GM13976 (cell line): ENCODE measurements at regions not wholly inside any gene's neighbourhood (a gene's known extent, or its start where the extent isn't known, plus 50 kb on each side); places are given as distances from the start of the nearest gene placed in this dataset.

Experiments
- DNase-seq: peaks from one replicate; pipeline ENCODE4 v3.0.0; 2012; ENCODE audit warnings: low spot score
- CTCF ChIP-seq: IDR thresholded peaks from 2 replicates; pipeline ENCODE4 v1.5.1; 2012; ENCODE audit warnings: borderline replicate concordance, mild to moderate bottlenecking; ENCODE audit not compliant: insufficient read depth; ENCODE audit errors: extremely low read depth, missing control alignments, control extremely low read depth
- in situ Hi-C: fragments of 300-500 bp; cut with MboI; formaldehyde crosslinking; loops from one replicate; pipeline ENCODE4 v1.12.0; 2022; ENCODE audit warnings: low sequenced_read_pairs, mixed read lengths, inconsistent platforms; ENCODE audit not compliant: unreplicated experiment

DNA sequence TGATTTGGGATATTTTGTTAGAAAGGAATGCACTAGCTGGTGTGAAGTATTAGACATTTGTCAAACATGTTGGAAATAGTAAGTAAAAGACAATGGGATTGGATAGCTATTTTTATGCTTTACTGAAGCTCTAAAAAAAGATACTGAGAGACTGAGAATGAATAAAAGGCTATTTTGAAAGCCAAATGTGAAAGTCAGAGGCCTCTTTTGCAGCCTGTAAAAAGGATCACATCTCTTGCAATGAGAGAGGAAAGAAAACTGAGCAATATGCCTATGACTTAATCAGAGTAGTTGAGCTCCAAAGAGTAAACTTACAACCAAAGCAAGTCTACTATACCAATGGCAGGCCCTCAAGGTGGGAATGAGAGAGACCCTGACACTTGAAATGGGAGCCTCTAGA lies 212.6 kb upstream of the LCORL start:
- in situ Hi-C loops, result no loop called here
- DNase-seq, result no peak
- no peak for TF ChIP-seq CTCF

DNA sequence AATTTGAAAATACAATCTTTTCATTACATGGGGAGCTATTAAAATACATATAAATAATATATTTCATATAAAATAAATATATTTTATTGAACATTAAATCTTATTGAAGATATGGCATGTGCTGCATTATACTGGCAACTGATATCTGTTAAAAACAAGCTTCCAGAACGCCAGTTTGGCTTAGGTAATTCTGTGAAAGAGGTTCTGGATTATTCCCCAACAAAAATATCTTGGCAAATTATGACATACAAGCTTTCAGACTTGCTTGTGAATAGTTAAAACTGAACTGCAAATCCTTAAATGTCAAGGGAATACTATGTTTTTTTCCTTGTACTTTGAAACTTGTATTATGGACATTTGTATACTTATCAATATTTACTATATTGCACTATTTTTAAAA lies 210.2 kb upstream of the LCORL start:
- no peak for DNase-seq
- in situ Hi-C loops, result no loop called here
- no peak for TF ChIP-seq CTCF

GRCh38 chr4:18227880-18228279 lies 206.3 kb upstream of the LCORL start:
- no peak for TF ChIP-seq CTCF
- in situ Hi-C loops, result no loop called here
- no peak for DNase-seq

DNA sequence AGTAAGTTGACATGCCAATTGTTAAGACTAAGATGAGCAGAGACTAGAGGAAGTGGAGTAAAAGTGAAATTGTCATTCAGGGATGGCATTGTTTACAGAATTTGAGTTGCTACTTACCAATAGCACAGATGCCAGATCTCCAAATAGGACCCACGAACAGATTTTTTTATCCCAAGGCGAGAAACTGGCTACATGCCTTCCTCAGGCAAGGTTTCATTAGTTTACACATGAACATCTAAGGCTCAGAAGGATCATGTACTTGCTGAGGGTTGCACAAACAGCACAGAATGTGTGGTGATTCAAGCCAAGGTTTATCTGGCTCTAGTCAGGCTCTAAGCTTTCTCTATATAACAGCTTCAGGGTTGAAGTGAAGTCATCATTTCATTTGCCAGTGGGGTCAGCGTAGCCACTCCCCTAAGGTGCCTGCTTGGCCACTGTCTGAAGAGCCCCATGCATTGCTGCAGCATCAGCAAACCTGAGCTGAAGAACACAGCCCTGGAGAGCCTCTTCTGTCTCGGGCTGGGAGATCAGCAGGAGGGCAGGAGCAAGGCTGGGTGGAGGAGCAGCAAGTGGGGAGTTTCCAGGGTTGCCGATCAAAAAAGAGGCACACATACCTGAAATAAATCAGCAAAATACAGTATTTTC lies 193.0 kb upstream of the LCORL start:
- no peak for TF ChIP-seq CTCF
- DNase-seq, result no peak
- in situ Hi-C loops, result no loop called here

GRCh38 chr4:18213576-18214198 lies 192.1 kb upstream of the LCORL start:
- no peak for DNase-seq
- in situ Hi-C loops, result no loop called here
- no peak for TF ChIP-seq CTCF

- in situ Hi-C loops, result no loop called here
- no peak for DNase-seq
- TF ChIP-seq CTCF, result no peak
Measured at GRCh38 chr4:18209448-18209847, 187.9 kb upstream of the LCORL start.
